Natural killer cell (primary cell): ENCODE measurements at regions not wholly inside any gene's neighbourhood (a gene's known extent, or its start where the extent isn't known, plus 50 kb on each side); places are given as distances from the start of the nearest gene placed in this dataset.
"Not testable (repeated sequence)": the region's sequence is repeated elsewhere in the genome, so short reads cannot be mapped to it uniquely, and the experiment has no call there.

ENCODE experiments used
- ATAC-seq, 3 donors: fragments of 150-1000 bp in 2 of 3; fragments of 200-7000 bp in 1 of 3; cut with Tn5 transposase; 1 replicate in 1 of 3; 2 replicates in 2 of 3; pipeline ENCODE4 v1.10.0; 2021; ENCODE audit warnings: mild to moderate bottlenecking in 2 of 3, moderate library complexity in 2 of 3
- DNase-seq, 2 donors: peaks; one replicate each; pipeline versions ENCODE4 v3.0.0 to v3.0.0-alpha.2; 2013 to 2021; ENCODE audit warnings: mixed read lengths in 1 of 2
- H3K27ac ChIP-seq: one replicate; pipeline ENCODE4 v1.5.1; 2013; ENCODE audit warnings: mild to moderate bottlenecking, low read length
- H3K27me3 ChIP-seq: one replicate; pipeline ENCODE4 v1.6.1; 2013; ENCODE audit warnings: low read length; ENCODE audit not compliant: control insufficient read depth, insufficient read depth
- H3K36me3 ChIP-seq: one replicate; pipeline ENCODE4 v1.6.1; 2013; ENCODE audit warnings: low read length; ENCODE audit not compliant: control insufficient read depth, insufficient read depth
- H3K4me1 ChIP-seq: one replicate; pipeline ENCODE4 v1.6.1; 2013; ENCODE audit warnings: low read length; ENCODE audit not compliant: control insufficient read depth, insufficient read depth
- H3K4me3 ChIP-seq: one replicate; pipeline ENCODE4 v1.5.1; 2013; ENCODE audit warnings: low read length
- H3K9me3 ChIP-seq: one replicate; pipeline ENCODE4 v1.6.1; 2013; ENCODE audit warnings: low read length; ENCODE audit not compliant: control insufficient read depth, insufficient read depth
- H3K27ac Mint-ChIP-seq, 2 donors: one replicate each; pipeline ENCODE4 v1.8.0; 2022; ENCODE audit warnings: mild to moderate bottlenecking in 2 of 2, mixed read lengths in 2 of 2, moderate library complexity in 1 of 2
- H3K27me3 Mint-ChIP-seq, 2 donors: one replicate each; pipeline ENCODE4 v1.8.0; 2022; ENCODE audit warnings: low read depth in 2 of 2, mixed read lengths in 2 of 2
- H3K36me3 Mint-ChIP-seq: one replicate; pipeline ENCODE4 v1.8.0; 2022; ENCODE audit warnings: mixed read lengths
- H3K4me1 Mint-ChIP-seq, 2 donors: one replicate each; pipeline ENCODE4 v1.8.0; 2022; ENCODE audit warnings: mixed read lengths in 2 of 2
- H3K4me3 Mint-ChIP-seq: one replicate; pipeline ENCODE4 v1.8.0; 2022; ENCODE audit warnings: mild to moderate bottlenecking, moderate library complexity, mixed read lengths
- H3K9me3 Mint-ChIP-seq, 2 donors: one replicate each; pipeline ENCODE4 v1.8.0; 2022; ENCODE audit warnings: mixed read lengths in 2 of 2
- CTCF ChIP-seq: fragments of 200-600 bp; IDR thresholded peaks from one replicate; pipeline ENCODE4 v1.8.0; 2022; ENCODE audit warnings: antibody characterized with exemption
- WGBS: methylation state at CpG from one replicate; pipeline ENCODE4 v1.1.7; 2013; ENCODE audit warnings: missing lambda C conversion rate; ENCODE audit not compliant: insufficient coverage; 5-methylcytosine and 5-hydroxymethylcytosine counted together
- intact Hi-C: fragments of 100-400 bp; cut with micrococcal nuclease; formaldehyde crosslinking; loops from one replicate; pipeline ENCODE4 v1.14.2; 2022

- no peak for TF ChIP-seq CTCF
- no peak for ATAC-seq
- no peak for DNase-seq
- WGBS: 46% methylated on average over 1 of the region's 2 CpGs
- Histone ChIP-seq H3K27me3 (no peaks in the 10 kb centered on the region), H3K27ac (no peak overlapping the region), H3K4me1 (no peaks in the 10 kb centered on the region), H3K36me3 (no peaks in the 10 kb centered on the region), H3K4me3 (no peak overlapping the region), H3K9me3 (peaks cover 13% of the 10 kb centered on the region)
- Mint-ChIP-seq H3K4me1 (no peaks in the 10 kb centered on the region), H3K27ac (no peak overlapping the region), H3K9me3 (peaks cover 8 to 11% of the 10 kb centered on the region in 2 donors), H3K36me3 (no peaks in the 10 kb centered on the region), H3K4me3 (no peak overlapping the region), H3K27me3 (no peaks in the 10 kb centered on the region)
- intact Hi-C loops: no loop called here
Observed at GRCh38 chr4:116243431-116243830, 841.9 kb downstream of the TRAM1L1 start.

GRCh38 chr4:116233971-116234370, 851.4 kb downstream of the TRAM1L1 start:
- no peak overlapping the region for H3K27ac Mint-ChIP-seq
- no peaks in the 10 kb centered on the region for H3K36me3 Mint-ChIP-seq
- no peaks in the 10 kb centered on the region for H3K4me1 Mint-ChIP-seq
- ATAC-seq: no peak
- H3K9me3 Mint-ChIP-seq: peaks cover 12 to 19% of the 10 kb centered on the region in 2 donors
- TF ChIP-seq CTCF: no peak
- H3K4me3 Mint-ChIP-seq: no peak overlapping the region
- no peaks in the 10 kb centered on the region for H3K9me3 ChIP-seq
- no peaks in the 10 kb centered on the region for H3K4me1 ChIP-seq
- DNase-seq: no peak
- H3K36me3 ChIP-seq: no peaks in the 10 kb centered on the region
- H3K27me3 ChIP-seq: no peaks in the 10 kb centered on the region
- H3K27ac ChIP-seq: no peak overlapping the region
- H3K4me3 ChIP-seq: no peak overlapping the region
- H3K27me3 Mint-ChIP-seq: no peaks in the 10 kb centered on the region
- intact Hi-C loops: no loop called here

GRCh38 chr4:116231999-116232398, 853.4 kb downstream of the TRAM1L1 start:
- H3K9me3 Mint-ChIP-seq: peaks cover 20 to 30% of the 10 kb centered on the region in 2 donors
- H3K9me3 ChIP-seq, H3K4me1 Mint-ChIP-seq, H3K4me3 Mint-ChIP-seq, H3K27me3 ChIP-seq, ATAC-seq, H3K27ac ChIP-seq, H3K36me3 ChIP-seq, H3K4me3 ChIP-seq, H3K27me3 Mint-ChIP-seq, DNase-seq, intact Hi-C loops, H3K4me1 ChIP-seq, H3K27ac Mint-ChIP-seq, H3K36me3 Mint-ChIP-seq: not testable (repeated sequence)
- WGBS: 93% methylated on average over 4 of the region's 4 CpGs

GRCh38 chr4:116229420-116229819, 856.0 kb downstream of the TRAM1L1 start:
- ATAC-seq: no peak
- H3K27me3 ChIP-seq: no peaks in the 10 kb centered on the region
- no peak for TF ChIP-seq CTCF
- no peaks in the 10 kb centered on the region for H3K9me3 ChIP-seq
- no peaks in the 10 kb centered on the region for H3K4me1 ChIP-seq
- no peak overlapping the region for H3K27ac ChIP-seq
- H3K4me3 ChIP-seq: no peak overlapping the region
- Mint-ChIP-seq H3K27me3 (no peaks in the 10 kb centered on the region), H3K4me3 (no peak overlapping the region), H3K27ac (no peak overlapping the region), H3K9me3 (peaks cover 19 to 21% of the 10 kb centered on the region in 2 donors), H3K36me3 (no peaks in the 10 kb centered on the region), H3K4me1 (no peaks in the 10 kb centered on the region)
- WGBS: no CpG with 5 or more reads among the region's 3 CpGs
- intact Hi-C loops: no loop called here
- DNase-seq: no peak
- H3K36me3 ChIP-seq: no peaks in the 10 kb centered on the region
